ENCODE measurements at regions not wholly inside any gene's neighbourhood (a gene's known extent, or its start where the extent isn't known, plus 50 kb on each side); places are given as distances from the start of the nearest gene placed in this dataset.
"Not testable (repeated sequence)": the region's sequence is repeated elsewhere in the genome, so short reads cannot be mapped to it uniquely, and the experiment has no call there.

- DNase-seq (ENCODE audit: low read depth); H3K36me3 ChIP-seq (ENCODE audit: control insufficient read depth, insufficient read depth, low read length, severe bottlenecking); H3K9me3 ChIP-seq (ENCODE audit: control insufficient read depth, low read length); H3K4me3 ChIP-seq (ENCODE audit: low read length); H3K9ac ChIP-seq (ENCODE audit: low read length); H3K27me3 ChIP-seq (replicated peaks; ENCODE audit: control insufficient read depth, insufficient read depth, low read length): not testable (repeated sequence)
- H3K4me1 ChIP-seq (ENCODE audit: control insufficient read depth, insufficient read depth, low read length): peaks cover 18% of the 10 kb centered on the region
These were observed 327.7 kb downstream of the GBA3 start for GRCh38 chr4:23020399-23020798.

DNA sequence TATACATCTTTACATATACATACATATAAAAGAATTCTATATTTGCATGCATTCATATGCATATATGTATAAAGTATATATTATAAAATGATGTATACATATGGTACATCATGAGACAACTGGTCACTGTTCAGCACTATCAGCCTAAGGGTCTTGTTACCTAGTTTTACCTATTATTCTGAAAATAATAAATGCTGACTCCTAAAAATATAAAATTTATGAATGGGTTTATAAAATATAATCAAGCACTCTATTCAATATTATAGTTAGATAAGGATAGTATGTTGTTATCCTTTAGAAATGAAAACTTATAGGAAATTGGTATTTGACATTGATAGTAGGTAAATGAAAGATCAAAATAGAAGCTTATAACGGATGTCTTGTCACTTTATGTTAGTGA lies 324.2 kb downstream of the GBA3 start:
- H3K4me1 ChIP-seq (ENCODE audit: control insufficient read depth, insufficient read depth, low read length): peaks cover 7% of the 10 kb centered on the region
- no peak overlapping the region for H3K4me3 ChIP-seq (ENCODE audit: low read length)
- H3K36me3 ChIP-seq (ENCODE audit: control insufficient read depth, insufficient read depth, low read length, severe bottlenecking): no peaks in the 10 kb centered on the region
- no peak for DNase-seq (ENCODE audit: low read depth)
- no peaks in the 10 kb centered on the region for H3K9me3 ChIP-seq (ENCODE audit: control insufficient read depth, low read length)
- no peak overlapping the region for H3K9ac ChIP-seq (ENCODE audit: low read length)
- no peaks in the 10 kb centered on the region for H3K27me3 ChIP-seq (replicated peaks; ENCODE audit: control insufficient read depth, insufficient read depth, low read length)

DNA sequence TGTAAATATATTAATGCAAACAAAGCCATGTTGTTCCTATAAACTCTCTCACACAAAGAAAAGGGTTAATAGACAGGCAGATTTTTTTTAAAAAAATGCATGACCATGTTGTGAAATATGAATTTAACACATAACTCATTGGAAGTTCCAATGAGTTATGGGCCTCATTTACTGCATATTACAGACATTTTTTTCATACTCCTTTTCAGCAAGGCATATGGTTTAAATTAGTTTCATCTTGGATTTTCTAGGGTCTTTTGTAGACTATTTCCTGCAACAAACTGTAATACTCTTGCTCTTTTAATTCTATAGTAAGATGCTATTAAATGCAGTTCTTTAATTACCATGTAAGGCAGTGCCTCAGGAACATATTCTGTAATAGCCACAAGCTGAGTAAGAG lies 323.1 kb downstream of the GBA3 start:
- no peaks in the 10 kb centered on the region for H3K9me3 ChIP-seq (ENCODE audit: control insufficient read depth, low read length)
- DNase-seq (ENCODE audit: low read depth): no peak
- H3K4me3 ChIP-seq (ENCODE audit: low read length): no peak overlapping the region
- H3K9ac ChIP-seq (ENCODE audit: low read length): no peak overlapping the region
- H3K36me3 ChIP-seq (ENCODE audit: control insufficient read depth, insufficient read depth, low read length, severe bottlenecking): no peaks in the 10 kb centered on the region
- peaks cover 7% of the 10 kb centered on the region for H3K4me1 ChIP-seq (ENCODE audit: control insufficient read depth, insufficient read depth, low read length)
- H3K27me3 ChIP-seq (replicated peaks; ENCODE audit: control insufficient read depth, insufficient read depth, low read length): no peaks in the 10 kb centered on the region

DNA sequence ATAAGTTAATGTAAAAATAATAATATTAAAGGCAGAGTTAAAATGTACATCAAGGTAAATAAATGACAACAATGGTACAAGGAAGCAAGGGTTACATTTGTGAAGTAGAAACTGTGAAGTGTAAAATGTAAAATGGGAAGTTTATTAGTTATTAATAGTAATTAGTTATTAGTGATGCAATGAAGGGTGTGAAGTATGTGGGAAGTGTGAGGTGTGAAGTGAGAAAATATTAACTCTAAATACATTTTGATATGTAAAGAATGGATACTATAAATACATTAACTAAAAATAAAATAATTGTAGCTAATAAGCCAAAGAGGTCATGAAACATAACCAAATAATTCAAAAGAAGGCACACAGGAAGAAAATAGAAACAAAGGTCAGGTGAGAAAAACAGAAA lies 316.4 kb downstream of the GBA3 start:
- no peak overlapping the region for H3K9ac ChIP-seq (ENCODE audit: low read length)
- no peak overlapping the region for H3K4me3 ChIP-seq (ENCODE audit: low read length)
- no peak for DNase-seq (ENCODE audit: low read depth)

GRCh38 chr4:23006756-23007155 lies 314.0 kb downstream of the GBA3 start:
- Histone ChIP-seq H3K9me3 (ENCODE audit: control insufficient read depth, low read length) (no peaks in the 10 kb centered on the region), H3K4me3 (ENCODE audit: low read length) (no peak overlapping the region), H3K27me3 (replicated peaks; ENCODE audit: control insufficient read depth, insufficient read depth, low read length) (no peaks in the 10 kb centered on the region), H3K9ac (ENCODE audit: low read length) (no peak overlapping the region), H3K36me3 (ENCODE audit: control insufficient read depth, insufficient read depth, low read length, severe bottlenecking) (no peaks in the 10 kb centered on the region), H3K4me1 (ENCODE audit: control insufficient read depth, insufficient read depth, low read length) (peaks cover 12% of the 10 kb centered on the region)
- DNase-seq (ENCODE audit: low read depth): no peak

More for the DNA sequence above, 316.4 kb downstream of the GBA3 start:
- H3K4me1 ChIP-seq (ENCODE audit: control insufficient read depth, insufficient read depth, low read length): peaks cover 12% of the 10 kb centered on the region
- H3K9me3 ChIP-seq (ENCODE audit: control insufficient read depth, low read length): no peaks in the 10 kb centered on the region
- H3K36me3 ChIP-seq (ENCODE audit: control insufficient read depth, insufficient read depth, low read length, severe bottlenecking): no peaks in the 10 kb centered on the region
- no peaks in the 10 kb centered on the region for H3K27me3 ChIP-seq (replicated peaks; ENCODE audit: control insufficient read depth, insufficient read depth, low read length)

DNA sequence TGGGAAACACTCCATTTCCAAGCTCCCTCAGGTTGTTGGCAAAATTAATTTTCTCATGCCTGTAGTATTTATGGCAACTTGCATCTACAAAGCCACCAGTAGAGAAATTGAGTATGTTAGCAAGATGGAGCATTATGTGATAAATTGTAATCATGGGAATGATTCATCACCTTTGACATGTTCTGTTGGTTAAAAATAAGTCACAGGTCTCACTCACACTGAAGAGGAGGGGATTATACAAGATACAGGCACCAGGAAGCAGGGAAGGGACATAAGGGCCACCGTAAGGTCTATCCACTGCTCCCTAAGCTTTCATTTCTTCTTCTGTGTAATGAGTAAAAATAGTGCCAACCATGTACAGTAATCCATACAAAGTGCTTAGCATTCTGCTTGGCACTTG lies 313.0 kb downstream of the GBA3 start:
- H3K4me3 ChIP-seq (ENCODE audit: low read length): no peak overlapping the region
- no peak for DNase-seq (ENCODE audit: low read depth)
- H3K9ac ChIP-seq (ENCODE audit: low read length): no peak overlapping the region
- peaks cover 12% of the 10 kb centered on the region for H3K4me1 ChIP-seq (ENCODE audit: control insufficient read depth, insufficient read depth, low read length)
- H3K9me3 ChIP-seq (ENCODE audit: control insufficient read depth, low read length): no peaks in the 10 kb centered on the region
- no peaks in the 10 kb centered on the region for H3K27me3 ChIP-seq (replicated peaks; ENCODE audit: control insufficient read depth, insufficient read depth, low read length)
- no peaks in the 10 kb centered on the region for H3K36me3 ChIP-seq (ENCODE audit: control insufficient read depth, insufficient read depth, low read length, severe bottlenecking)

DNA sequence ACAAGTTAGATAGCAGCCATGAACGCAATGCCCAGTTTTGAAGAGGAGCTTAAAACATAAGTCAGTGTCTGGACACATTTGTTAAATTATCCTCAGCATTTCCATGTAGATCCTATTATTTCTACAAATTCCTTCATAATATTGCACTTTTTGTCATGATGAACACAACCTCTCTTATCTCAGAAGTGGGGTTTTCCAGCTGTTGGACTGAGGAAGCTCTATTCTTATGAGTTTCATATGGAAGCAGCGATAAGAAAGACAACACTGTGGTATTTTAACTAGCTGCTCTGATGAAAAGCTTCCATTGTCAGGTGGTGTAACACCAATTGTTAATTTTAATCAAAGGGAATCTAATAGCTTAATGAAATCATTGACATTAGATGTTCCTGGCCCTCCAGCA lies 308.7 kb downstream of the GBA3 start:
- no peaks in the 10 kb centered on the region for H3K9me3 ChIP-seq (ENCODE audit: control insufficient read depth, low read length)
- no peaks in the 10 kb centered on the region for H3K36me3 ChIP-seq (ENCODE audit: control insufficient read depth, insufficient read depth, low read length, severe bottlenecking)
- no peak for DNase-seq (ENCODE audit: low read depth)

GRCh38 chr4:22999419-22999818 lies 306.7 kb downstream of the GBA3 start:
- no peak for DNase-seq (ENCODE audit: low read depth)
- Histone ChIP-seq H3K9ac (ENCODE audit: low read length) (no peak overlapping the region), H3K36me3 (ENCODE audit: control insufficient read depth, insufficient read depth, low read length, severe bottlenecking) (no peaks in the 10 kb centered on the region), H3K4me1 (ENCODE audit: control insufficient read depth, insufficient read depth, low read length) (no peaks in the 10 kb centered on the region), H3K27me3 (replicated peaks; ENCODE audit: control insufficient read depth, insufficient read depth, low read length) (no peaks in the 10 kb centered on the region), H3K9me3 (ENCODE audit: control insufficient read depth, low read length) (no peaks in the 10 kb centered on the region), H3K4me3 (ENCODE audit: low read length) (no peak overlapping the region)

More for the DNA sequence above, 308.7 kb downstream of the GBA3 start:
- H3K27me3 ChIP-seq (replicated peaks; ENCODE audit: control insufficient read depth, insufficient read depth, low read length): no peaks in the 10 kb centered on the region
- peaks cover 9% of the 10 kb centered on the region for H3K4me1 ChIP-seq (ENCODE audit: control insufficient read depth, insufficient read depth, low read length)
- H3K4me3 ChIP-seq (ENCODE audit: low read length): no peak overlapping the region
- H3K9ac ChIP-seq (ENCODE audit: low read length): no peak overlapping the region

DNA sequence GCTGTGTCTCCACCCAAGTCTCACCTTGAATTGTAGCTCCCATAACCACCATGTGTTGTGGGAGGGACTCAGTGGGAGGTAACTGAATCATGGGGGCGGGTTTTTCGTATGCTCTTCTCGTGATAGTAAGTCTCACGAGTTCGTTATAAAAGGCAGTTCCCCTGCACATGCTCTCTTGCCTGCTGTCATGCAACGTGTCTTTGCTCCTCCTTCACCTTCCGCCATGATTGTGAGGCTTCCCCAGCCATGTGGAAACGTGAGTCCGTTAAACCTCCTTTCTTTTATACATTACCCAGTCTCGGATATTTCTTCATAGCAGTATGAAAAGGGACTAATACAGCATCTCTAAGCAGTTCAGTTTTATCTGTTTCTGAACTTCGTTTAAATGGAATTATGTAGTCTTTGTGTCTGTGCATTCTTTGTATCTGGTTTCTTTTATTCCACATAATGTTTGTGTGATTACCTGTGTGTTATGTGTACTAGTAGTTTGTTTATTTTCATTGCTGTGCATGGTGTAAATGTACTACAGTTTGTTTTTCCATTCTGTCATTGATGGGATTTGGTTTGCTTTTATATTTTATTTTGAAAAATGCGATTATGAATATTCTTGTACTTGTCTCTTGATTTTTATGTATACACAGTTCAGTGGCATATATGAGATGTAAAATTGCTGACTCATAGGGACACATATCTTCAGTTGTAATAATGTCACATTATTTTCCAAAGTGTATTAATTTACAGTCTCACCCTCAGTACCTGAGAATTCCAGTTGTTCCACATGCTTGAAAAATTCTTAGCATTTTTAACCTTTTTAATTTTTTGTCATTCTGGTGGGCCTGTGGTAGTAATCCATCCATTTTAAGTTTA lies 304.9 kb downstream of the GBA3 start:
- Histone ChIP-seq H3K4me3 (ENCODE audit: low read length) (no peak overlapping the region), H3K36me3 (ENCODE audit: control insufficient read depth, insufficient read depth, low read length, severe bottlenecking) (no peaks in the 10 kb centered on the region), H3K9me3 (ENCODE audit: control insufficient read depth, low read length) (no peaks in the 10 kb centered on the region), H3K4me1 (ENCODE audit: control insufficient read depth, insufficient read depth, low read length) (no peaks in the 10 kb centered on the region), H3K9ac (ENCODE audit: low read length) (no peak overlapping the region), H3K27me3 (replicated peaks; ENCODE audit: control insufficient read depth, insufficient read depth, low read length) (no peaks in the 10 kb centered on the region)
- no peak for DNase-seq (ENCODE audit: low read depth)

DNA sequence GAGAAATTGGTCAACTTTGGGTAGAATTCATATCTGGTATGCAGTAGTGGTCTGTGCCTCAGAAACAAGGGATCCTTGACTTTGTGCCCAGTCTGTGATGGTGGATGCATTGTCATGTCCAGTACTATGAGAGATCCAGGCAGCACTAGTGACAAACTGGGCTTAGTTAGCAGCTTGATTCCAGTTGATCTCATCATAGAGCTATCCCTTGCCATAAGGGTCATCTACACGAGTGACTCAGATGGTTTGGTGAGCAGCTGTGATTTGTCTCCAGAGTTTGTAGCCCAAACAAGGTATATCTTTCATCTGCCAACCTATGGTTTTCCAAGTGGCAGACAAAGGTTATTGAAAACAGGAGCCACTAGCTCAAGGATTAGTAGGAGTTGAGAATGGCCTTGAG lies 298.8 kb downstream of the GBA3 start:
- no peaks in the 10 kb centered on the region for H3K36me3 ChIP-seq (ENCODE audit: control insufficient read depth, insufficient read depth, low read length, severe bottlenecking)
- no peaks in the 10 kb centered on the region for H3K27me3 ChIP-seq (replicated peaks; ENCODE audit: control insufficient read depth, insufficient read depth, low read length)
- no peak overlapping the region for H3K9ac ChIP-seq (ENCODE audit: low read length)
- no peak overlapping the region for H3K4me3 ChIP-seq (ENCODE audit: low read length)
- H3K4me1 ChIP-seq (ENCODE audit: control insufficient read depth, insufficient read depth, low read length): no peaks in the 10 kb centered on the region
- no peaks in the 10 kb centered on the region for H3K9me3 ChIP-seq (ENCODE audit: control insufficient read depth, low read length)
- no peak for DNase-seq (ENCODE audit: low read depth)

DNA sequence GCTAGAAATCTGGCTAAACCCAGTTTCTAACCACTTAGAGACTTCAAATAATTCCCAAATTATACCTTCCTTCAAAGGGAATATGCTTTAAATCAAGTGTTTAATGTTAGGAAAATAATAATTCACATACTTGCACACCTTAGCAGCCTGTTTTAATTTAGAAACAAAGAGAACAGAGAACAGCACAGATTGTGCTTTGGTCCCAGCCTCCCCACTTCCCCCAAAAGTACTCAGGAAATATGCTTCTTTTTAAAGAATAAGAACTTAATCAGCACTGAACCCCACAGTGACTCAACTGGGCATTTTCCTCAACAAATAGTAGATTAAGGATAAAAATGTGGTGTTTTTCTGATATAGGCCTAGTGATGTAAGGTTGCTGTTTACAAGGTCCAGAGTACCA lies 295.8 kb downstream of the GBA3 start:
- H3K36me3 ChIP-seq (ENCODE audit: control insufficient read depth, insufficient read depth, low read length, severe bottlenecking): no peaks in the 10 kb centered on the region
- H3K4me3 ChIP-seq (ENCODE audit: low read length): no peak overlapping the region
- no peaks in the 10 kb centered on the region for H3K27me3 ChIP-seq (replicated peaks; ENCODE audit: control insufficient read depth, insufficient read depth, low read length)
- H3K4me1 ChIP-seq (ENCODE audit: control insufficient read depth, insufficient read depth, low read length): no peaks in the 10 kb centered on the region
- no peak overlapping the region for H3K9ac ChIP-seq (ENCODE audit: low read length)
- no peak for DNase-seq (ENCODE audit: low read depth)
- peaks cover 10% of the 10 kb centered on the region for H3K9me3 ChIP-seq (ENCODE audit: control insufficient read depth, low read length)

DNA sequence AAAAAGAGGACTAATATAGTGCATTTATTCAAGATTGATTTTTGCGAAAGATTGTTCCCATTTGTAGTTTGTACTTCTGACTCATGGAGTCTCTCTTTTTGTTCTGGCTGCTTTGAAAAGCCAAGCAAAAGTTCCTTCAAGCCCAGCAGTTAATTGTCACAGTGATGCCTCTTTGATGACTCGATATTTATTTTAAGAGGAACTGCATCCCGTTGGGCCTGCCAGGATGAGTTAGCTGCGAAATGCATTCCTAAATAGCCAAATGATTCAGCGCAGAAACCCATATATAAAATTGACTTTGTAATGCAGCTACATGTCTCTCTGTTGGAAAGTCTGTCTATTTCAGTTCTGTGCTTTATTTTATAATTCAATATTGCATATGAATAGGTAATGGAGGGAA lies 295.1 kb downstream of the GBA3 start:
- Histone ChIP-seq H3K27me3 (replicated peaks; ENCODE audit: control insufficient read depth, insufficient read depth, low read length) (no peaks in the 10 kb centered on the region), H3K4me1 (ENCODE audit: control insufficient read depth, insufficient read depth, low read length) (no peaks in the 10 kb centered on the region), H3K4me3 (ENCODE audit: low read length) (no peak overlapping the region), H3K9ac (ENCODE audit: low read length) (no peak overlapping the region), H3K36me3 (ENCODE audit: control insufficient read depth, insufficient read depth, low read length, severe bottlenecking) (no peaks in the 10 kb centered on the region), H3K9me3 (ENCODE audit: control insufficient read depth, low read length) (peaks cover 10% of the 10 kb centered on the region)
- no peak for DNase-seq (ENCODE audit: low read depth)
